ENCODE measurements at regions not wholly inside any gene's neighbourhood (a gene's known extent, or its start where the extent isn't known, plus 50 kb on each side); places are given as distances from the start of the nearest gene placed in this dataset.
"Not testable (repeated sequence)": the region's sequence is repeated elsewhere in the genome, so short reads cannot be mapped to it uniquely, and the experiment has no call there.

DNA sequence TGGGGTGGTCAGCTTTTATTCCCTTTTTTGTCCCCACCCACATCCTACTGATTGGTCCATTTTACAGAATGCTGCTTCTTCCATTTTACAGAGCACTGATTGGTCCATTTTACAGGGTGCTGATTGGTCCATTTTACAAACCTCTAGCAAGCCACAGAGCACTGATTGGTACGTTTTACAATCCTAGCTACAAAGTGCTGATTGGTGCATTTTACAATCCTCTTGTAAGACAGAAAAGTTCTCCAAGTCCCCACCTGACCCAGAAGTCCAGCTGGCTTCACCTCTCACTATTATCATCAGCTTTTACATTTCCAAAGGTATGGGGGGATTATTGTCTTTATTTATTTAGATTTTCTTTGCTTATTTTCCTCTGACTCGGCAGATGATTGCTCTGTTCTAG lies 390.4 kb upstream of the STXBP6 start:
- not testable (repeated sequence) for TF ChIP-seq CTCF, POLR2A (IDR thresholded peaks at IDR 0.05)

Measured in lower leg skin (tissue), 3 donors.